Muscle layer of duodenum (tissue), 2 donors: ENCODE measurements at regions not wholly inside any gene's neighbourhood (a gene's known extent, or its start where the extent isn't known, plus 50 kb on each side); places are given as distances from the start of the nearest gene placed in this dataset.
"Not testable (repeated sequence)": the region's sequence is repeated elsewhere in the genome, so short reads cannot be mapped to it uniquely, and the experiment has no call there.

Source experiments
- H3K27ac ChIP-seq: one replicate; pipeline ENCODE4 v1.7.0; 2013; ENCODE audit warnings: mild to moderate bottlenecking, low read length
- H3K27me3 ChIP-seq: one replicate; pipeline ENCODE4 v1.7.0; 2013; ENCODE audit warnings: low read depth, mild to moderate bottlenecking, control low read depth, low read length
- H3K36me3 ChIP-seq, 2 donors: one replicate each; pipeline ENCODE4 v1.7.0; 2013; ENCODE audit warnings: low read length in 2 of 2, control low read depth in 1 of 2, mild to moderate bottlenecking in 1 of 2; ENCODE audit not compliant: insufficient read depth in 2 of 2, control insufficient read depth in 1 of 2
- H3K4me1 ChIP-seq, 2 donors: one replicate each; pipeline ENCODE4 v1.7.0; 2013; ENCODE audit warnings: low read length in 2 of 2, mild to moderate bottlenecking in 2 of 2, control low read depth in 1 of 2, moderate library complexity in 1 of 2; ENCODE audit not compliant: insufficient read depth in 2 of 2, control insufficient read depth in 1 of 2
- H3K4me3 ChIP-seq, 2 donors: one replicate each; pipeline ENCODE4 v1.7.0; 2013; ENCODE audit warnings: low read length in 2 of 2, low read depth in 1 of 2, mild to moderate bottlenecking in 1 of 2
- H3K9me3 ChIP-seq, 2 donors: one replicate each; pipeline ENCODE4 v1.7.0; 2013; ENCODE audit warnings: low read length in 2 of 2, control low read depth in 1 of 2, mild to moderate bottlenecking in 1 of 2; ENCODE audit not compliant: control insufficient read depth in 1 of 2
- donor health status: healthy.

DNA sequence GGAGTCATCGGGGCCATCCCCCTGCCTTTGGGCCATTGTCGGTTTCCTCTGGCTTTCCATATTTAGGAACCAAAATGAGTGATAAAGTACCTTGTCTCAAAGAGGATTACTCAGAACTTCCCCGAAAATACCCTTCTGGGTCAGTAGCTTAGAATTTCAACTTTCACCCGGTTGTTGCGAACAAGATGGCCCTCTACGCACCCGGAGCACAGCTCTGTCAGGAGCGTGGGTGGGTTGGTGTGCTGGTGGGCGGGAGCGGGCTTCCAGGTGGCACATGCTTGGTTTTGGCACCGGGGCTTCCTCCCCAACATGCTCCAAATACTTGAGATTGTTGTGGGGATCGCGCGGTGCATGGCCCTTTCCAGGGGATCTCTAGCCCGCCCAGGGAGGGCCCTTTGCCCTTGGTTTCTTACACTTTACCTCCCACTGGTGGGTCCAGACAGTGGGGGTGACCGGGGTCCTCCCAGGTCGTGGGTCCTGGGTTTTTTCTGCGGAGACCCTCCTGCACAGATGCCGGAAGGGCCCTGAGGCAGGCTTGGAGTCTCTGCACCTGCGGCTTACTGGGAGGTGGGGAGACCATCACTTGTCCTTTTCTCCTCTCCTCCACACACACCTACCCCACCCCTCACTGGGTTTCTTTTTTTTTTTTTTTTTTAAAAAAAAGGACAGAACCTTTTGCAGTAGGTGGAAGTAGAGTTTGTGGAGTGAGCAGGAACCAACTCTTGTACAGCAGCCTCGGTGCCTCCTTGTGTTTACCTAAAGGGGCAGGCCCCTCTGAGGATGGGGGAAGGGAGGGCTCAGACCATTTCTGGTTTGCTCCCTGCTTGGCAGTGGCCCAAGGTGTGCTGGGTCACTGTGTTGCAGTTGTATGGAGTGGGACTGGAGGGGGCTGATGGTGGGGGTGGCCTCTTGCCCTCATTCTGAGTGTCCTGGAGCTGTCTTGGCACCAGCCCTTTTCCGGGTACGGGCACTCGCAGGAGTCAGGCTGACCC is 142.1 kb downstream of the SEC14L1 start:
- peak overlapping the region in 1 of 2 donors; percentile 48 for H3K4me3 ChIP-seq
- no peaks in the 10 kb centered on the region for H3K9me3 ChIP-seq
- H3K36me3 ChIP-seq, result no peaks in the 10 kb centered on the region
- peaks cover 0 to 14% of the 10 kb centered on the region in 2 donors for H3K4me1 ChIP-seq
- H3K27ac ChIP-seq, result peak overlapping the region; percentile 36
- H3K27me3 ChIP-seq, result no peaks in the 10 kb centered on the region

DNA sequence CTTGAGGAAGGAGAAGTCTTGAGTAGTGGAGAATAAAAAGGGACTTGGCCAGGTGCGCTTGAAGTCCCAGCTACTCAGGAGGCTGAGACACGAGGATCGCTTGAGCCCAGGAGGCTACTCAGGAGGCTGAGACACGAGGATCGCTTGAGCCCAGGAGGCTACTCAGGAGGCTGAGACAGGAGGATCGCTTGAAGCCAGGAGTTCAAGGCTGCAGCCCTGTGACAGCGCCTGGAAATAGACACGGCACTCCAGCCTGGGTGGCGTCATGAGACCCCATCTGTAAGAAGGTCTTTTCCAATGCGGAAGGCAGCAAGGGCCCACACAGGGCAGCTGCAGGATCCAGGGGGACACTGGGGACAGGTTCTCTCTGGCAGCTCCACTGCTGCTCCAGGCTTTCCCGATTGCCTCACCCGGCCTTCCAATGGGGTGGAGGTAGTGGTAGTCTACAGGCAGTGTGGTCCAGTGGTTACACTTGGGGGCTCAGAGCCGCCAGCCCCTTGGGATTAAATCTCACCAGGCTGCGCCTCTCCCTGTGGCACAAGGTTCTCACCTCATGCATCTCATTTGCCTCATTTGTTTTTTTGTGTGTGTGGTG is 143.4 kb downstream of the SEC14L1 start:
- Histone ChIP-seq H3K36me3 (no peaks in the 10 kb centered on the region), H3K27ac (no peak overlapping the region), H3K4me3 (no peak overlapping the region), H3K4me1 (peaks cover 0 to 14% of the 10 kb centered on the region in 2 donors), H3K9me3 (no peaks in the 10 kb centered on the region), H3K27me3 (no peaks in the 10 kb centered on the region)

DNA sequence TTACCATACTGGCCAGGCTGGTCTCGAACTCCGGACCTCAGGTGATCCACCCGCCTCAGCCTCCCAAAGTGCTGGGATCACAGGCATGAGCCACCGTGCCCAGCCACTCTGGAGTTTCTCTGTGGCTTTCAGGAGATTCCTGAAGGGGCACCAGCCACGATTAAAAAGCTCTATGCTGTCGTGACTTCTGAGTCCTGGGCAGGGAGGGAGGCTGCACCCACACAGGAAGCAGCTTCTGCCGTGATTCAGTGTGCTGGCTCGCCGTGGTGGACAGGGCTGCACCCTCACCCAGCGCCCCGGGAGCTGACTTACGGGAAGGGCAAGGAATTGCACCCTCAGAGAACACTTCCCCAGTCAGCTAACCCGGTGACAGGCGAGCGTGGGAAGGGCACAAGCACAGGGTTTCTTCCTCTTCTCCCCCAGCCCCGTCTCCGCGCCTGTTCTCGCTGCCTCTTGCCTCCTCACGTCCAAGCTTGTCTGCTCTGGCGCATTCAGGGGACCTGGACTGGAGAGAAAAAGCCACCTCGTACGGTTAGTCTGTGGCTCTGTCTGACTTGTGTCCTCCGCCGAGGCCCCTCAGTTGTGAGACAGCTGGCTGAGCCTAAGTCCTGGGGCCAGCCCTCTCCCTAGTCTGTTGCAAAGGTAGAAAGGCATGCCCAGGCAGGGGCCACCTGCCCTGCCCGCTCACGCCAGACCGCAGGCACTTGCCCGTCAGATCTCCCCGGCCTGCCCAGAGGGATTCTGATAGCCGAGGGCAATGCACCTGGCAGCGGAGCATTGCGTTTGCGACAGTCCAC is 145.0 kb downstream of the SEC14L1 start:
- H3K36me3 ChIP-seq, result no peaks in the 10 kb centered on the region
- H3K4me3 ChIP-seq, result peak overlapping the region in 1 of 2 donors; percentile 7
- no peaks in the 10 kb centered on the region for H3K27me3 ChIP-seq
- no peaks in the 10 kb centered on the region for H3K9me3 ChIP-seq
- H3K4me1 ChIP-seq, result peaks cover 0 to 9% of the 10 kb centered on the region in 2 donors
- peak overlapping the region; percentile 78 for H3K27ac ChIP-seq

DNA sequence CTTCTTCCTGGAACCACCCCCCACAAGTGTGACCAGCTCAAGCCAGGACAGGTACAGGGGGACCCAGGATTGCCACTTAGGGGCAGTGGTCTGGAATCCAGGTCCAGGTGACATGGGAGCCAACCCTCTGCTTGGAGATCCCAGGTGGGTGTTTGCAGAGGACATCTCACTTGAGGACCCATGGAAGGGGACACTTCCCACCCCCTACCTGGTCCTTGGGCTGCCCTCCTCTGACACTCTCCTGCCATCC is 145.5 kb downstream of the SEC14L1 start:
- Histone ChIP-seq H3K4me3 (peak overlapping the region in 1 of 2 donors; percentile 7), H3K4me1 (peaks cover 0 to 9% of the 10 kb centered on the region in 2 donors), H3K27me3 (no peaks in the 10 kb centered on the region), H3K36me3 (no peaks in the 10 kb centered on the region), H3K9me3 (no peaks in the 10 kb centered on the region), H3K27ac (peak overlapping the region; percentile 78)

DNA sequence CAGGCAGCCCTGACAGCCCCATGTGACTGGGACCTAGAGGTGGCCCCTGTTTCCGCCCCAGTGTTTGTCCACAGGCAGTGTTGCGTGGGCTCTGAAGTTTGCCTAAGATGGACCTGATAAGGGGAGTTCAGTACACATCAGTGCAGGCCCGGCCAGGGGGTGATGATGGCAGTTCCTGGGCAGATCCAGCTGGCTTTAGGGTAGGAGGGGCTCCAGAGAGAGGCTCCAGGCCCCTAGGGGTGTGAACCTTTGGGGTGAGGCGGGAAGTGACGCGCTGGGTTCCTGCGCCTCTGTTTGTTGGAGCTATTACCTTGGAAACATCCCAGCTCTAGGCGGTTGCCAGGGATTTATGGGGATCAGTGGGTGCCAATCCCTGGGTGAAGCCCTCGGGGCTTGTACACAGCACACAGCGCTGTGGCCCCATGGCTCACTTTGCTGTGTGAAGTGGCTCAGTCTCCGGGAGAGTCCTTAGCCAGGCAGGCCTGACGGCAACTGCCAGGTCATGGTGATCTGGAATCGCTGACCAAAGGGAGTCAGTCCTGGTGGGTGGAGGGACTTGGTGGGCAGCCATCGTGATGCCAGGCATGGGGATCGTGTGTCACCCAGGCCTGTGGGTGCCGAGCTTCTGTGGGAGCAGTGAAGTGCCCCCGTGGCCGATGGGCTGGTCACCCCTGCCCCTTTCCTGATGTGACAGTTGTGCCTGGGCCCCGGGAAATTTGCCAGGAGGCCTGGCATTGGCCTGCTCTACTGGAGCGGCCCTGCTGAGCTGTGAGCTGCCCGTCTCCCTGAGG is 146.1 kb downstream of the SEC14L1 start:
- H3K9me3 ChIP-seq, result no peaks in the 10 kb centered on the region
- H3K27me3 ChIP-seq, result no peaks in the 10 kb centered on the region
- H3K4me3 ChIP-seq, result no peak overlapping the region
- peaks cover 0 to 9% of the 10 kb centered on the region in 2 donors for H3K4me1 ChIP-seq
- no peaks in the 10 kb centered on the region for H3K36me3 ChIP-seq
- peak overlapping the region; percentile 78 for H3K27ac ChIP-seq

DNA sequence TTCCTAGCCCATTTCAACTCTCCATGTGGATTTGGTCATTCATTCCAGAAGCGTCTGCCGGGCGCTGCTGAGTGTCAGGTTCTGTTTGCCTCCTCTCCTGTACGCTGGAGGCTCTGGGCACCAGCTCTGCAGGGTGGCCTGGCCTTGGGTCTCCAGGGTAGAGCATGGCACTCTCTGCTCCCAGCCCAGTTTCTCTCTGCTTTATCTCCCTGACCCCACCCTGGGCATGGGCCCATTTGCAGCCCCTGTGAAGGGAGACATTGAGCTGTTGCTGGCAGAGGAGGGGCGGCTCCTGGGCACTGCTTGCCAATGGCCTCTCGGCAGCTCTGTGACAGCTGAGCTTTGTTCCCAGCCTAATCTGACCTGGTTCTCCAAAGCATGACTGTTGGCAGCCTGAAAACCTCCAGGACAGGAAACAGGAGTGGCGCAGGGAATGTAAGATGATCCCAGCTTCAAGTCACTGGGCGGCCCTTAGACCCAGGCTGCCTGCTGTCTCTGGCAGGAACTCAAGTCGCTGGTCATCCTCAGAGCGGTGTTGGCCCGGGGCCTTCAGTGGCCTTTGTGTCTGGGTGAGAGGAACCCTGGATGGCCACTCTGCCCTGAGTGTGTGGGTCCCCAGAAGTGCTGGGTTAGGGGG is 146.8 kb downstream of the SEC14L1 start:
- Histone ChIP-seq H3K4me1 (peaks cover 0 to 9% of the 10 kb centered on the region in 2 donors), H3K27ac (peak overlapping the region; percentile 78), H3K4me3 (no peak overlapping the region), H3K27me3 (no peaks in the 10 kb centered on the region), H3K36me3 (no peaks in the 10 kb centered on the region), H3K9me3 (no peaks in the 10 kb centered on the region)

DNA sequence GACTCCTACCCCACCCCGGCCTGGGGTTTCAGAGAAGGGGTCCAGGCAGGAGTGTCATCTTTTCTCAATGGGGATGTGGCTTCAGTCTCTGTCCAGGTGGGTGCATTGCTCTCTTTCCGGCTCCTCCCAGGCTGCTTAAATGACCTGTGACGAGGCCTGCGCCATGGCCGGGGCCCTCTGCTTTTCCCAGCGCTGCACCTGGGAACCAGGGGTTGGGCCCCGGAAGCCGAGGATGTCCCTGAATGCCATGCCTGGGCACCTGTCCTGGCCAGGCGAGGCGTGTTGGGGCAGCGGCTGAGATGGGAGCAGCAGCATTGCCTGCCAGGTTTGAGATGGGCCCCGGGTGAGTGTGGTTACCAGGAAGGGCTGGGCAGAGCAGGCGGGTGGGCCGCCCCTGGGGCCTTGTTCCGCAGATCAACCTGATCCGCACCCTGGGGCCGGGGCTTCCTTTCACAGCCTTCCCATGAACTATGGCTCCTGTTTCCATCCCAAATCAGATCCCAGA is 147.4 kb downstream of the SEC14L1 start:
- Histone ChIP-seq H3K36me3 (no peaks in the 10 kb centered on the region), H3K9me3 (no peaks in the 10 kb centered on the region), H3K4me3 (no peak overlapping the region), H3K27me3 (no peaks in the 10 kb centered on the region), H3K27ac (peak overlapping the region; percentile 78), H3K4me1 (peaks cover 0 to 3% of the 10 kb centered on the region in 2 donors)

DNA sequence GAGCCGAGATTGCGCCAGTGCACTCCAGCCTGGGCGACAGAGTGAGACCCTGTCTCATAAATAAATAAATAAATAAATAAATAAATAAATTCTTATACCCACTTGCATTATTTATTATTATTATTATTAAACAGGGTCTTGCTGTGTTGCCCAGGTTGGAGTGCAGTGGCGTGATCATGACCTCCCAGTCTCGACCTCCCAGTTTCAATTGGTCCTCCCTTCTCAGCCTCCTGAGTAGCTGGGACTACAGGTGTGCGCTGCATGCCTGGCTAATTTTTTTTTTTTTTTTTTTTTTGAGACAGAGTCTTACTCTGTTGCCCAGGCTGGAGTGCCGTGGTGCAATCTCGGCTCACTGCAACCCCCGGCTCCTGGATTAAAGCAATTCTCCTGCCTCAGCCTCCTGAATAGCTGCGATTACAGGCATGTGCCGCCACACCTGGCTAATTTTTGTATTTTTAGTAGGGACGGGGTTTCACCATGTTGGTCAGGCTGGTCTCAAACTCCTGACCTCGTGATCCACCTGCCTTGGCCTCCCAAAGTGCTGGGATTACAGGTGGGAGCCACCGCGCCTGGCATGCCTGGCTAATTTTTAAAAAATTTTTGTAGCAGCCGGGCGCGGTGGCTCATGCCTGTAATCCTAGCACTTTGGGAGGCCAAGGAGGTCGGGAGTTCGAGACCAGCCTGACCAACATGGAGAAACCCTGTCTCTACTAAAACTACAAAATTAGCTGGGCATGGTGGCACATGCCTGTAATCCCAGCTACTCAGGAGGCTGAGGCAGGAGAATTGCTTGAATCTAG is 150.2 kb downstream of the SEC14L1 start:
- H3K27ac ChIP-seq, H3K27me3 ChIP-seq, H3K4me1 ChIP-seq, H3K4me3 ChIP-seq, H3K9me3 ChIP-seq, H3K36me3 ChIP-seq: not testable (repeated sequence)

DNA sequence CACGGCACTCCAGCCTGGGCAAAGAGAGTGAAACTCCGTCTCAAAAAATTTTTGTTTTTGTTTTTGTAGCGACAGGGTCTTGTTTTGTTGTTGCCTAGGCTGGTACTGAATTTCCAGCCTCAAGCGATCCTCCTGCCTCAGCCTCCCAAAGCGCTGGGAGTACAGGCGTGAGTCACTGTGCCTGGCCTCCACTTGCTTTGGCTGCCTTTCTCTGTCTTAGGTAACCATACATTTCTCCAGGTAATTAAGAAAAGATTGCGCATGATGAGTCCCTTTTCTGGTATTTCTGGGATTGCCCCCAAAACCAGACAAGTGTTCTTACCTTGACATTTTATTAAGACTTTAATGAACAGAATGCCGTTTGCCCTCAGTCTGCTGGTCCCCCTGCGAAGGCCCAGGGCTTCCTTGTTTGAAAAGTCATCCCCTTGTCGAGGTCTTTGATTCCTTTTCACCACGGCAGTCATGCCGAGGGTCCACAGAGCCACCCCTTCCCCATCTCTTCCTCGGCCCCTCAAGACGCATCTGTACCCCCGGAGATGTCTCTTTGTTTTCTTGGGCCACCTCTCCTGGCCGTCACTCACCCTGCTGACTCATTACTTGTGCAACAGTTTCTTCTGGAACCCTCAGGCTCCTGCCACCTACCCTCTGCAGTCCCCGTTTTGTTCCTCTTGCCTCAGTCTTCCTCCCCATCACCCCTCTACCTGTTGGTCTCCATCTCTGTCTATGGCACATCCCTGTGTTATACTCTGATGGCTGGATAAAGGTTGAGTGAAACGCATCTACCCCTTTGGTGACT is 151.0 kb downstream of the SEC14L1 start:
- Histone ChIP-seq H3K4me3 (no peak overlapping the region), H3K9me3 (no peaks in the 10 kb centered on the region), H3K27me3 (no peaks in the 10 kb centered on the region), H3K36me3 (no peaks in the 10 kb centered on the region), H3K4me1 (peaks cover 0 to 3% of the 10 kb centered on the region in 2 donors), H3K27ac (no peak overlapping the region)
